GM20000 (cell line): ENCODE measurements at regions not wholly inside any gene's neighbourhood (a gene's known extent, or its start where the extent isn't known, plus 50 kb on each side); places are given as distances from the start of the nearest gene placed in this dataset.
"Not testable (repeated sequence)": the region's sequence is repeated elsewhere in the genome, so short reads cannot be mapped to it uniquely, and the experiment has no call there.

Source experiments
- DNase-seq: peaks from one replicate; pipeline ENCODE4 v3.0.0; 2012; ENCODE audit warnings: low spot score
- TF ChIP-seq, protein P1 (sequence below): IDR thresholded peaks from 2 replicates; pipeline ENCODE4 v1.5.1; 2012; ENCODE audit warnings: mild to moderate bottlenecking, control low read depth; ENCODE audit errors: extremely low read depth, missing control alignments

DNA sequence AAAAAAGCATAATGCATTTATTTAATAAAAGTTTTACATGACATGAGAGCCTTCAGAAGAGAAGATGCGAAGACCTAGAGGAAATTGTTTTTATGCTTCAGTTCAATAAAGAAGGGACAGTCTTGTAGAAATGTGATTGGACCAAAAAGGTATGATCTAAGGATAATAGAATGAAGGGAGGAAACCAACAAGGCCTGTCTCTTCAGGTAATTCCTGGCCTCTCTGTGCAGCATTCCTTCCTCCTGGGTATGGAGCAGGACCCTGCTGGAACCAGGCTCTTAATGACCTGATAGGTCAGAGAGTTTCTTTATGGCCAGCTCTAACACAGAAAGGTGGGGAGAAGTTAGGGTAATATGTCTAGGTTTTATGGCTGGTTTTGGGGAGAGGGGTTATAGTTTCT, 162.8 kb upstream of the HEY2 start:
- TF ChIP-seq, protein P1, sequence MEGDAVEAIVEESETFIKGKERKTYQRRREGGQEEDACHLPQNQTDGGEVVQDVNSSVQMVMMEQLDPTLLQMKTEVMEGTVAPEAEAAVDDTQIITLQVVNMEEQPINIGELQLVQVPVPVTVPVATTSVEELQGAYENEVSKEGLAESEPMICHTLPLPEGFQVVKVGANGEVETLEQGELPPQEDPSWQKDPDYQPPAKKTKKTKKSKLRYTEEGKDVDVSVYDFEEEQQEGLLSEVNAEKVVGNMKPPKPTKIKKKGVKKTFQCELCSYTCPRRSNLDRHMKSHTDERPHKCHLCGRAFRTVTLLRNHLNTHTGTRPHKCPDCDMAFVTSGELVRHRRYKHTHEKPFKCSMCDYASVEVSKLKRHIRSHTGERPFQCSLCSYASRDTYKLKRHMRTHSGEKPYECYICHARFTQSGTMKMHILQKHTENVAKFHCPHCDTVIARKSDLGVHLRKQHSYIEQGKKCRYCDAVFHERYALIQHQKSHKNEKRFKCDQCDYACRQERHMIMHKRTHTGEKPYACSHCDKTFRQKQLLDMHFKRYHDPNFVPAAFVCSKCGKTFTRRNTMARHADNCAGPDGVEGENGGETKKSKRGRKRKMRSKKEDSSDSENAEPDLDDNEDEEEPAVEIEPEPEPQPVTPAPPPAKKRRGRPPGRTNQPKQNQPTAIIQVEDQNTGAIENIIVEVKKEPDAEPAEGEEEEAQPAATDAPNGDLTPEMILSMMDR, result no peak
- no peak for DNase-seq

DNA sequence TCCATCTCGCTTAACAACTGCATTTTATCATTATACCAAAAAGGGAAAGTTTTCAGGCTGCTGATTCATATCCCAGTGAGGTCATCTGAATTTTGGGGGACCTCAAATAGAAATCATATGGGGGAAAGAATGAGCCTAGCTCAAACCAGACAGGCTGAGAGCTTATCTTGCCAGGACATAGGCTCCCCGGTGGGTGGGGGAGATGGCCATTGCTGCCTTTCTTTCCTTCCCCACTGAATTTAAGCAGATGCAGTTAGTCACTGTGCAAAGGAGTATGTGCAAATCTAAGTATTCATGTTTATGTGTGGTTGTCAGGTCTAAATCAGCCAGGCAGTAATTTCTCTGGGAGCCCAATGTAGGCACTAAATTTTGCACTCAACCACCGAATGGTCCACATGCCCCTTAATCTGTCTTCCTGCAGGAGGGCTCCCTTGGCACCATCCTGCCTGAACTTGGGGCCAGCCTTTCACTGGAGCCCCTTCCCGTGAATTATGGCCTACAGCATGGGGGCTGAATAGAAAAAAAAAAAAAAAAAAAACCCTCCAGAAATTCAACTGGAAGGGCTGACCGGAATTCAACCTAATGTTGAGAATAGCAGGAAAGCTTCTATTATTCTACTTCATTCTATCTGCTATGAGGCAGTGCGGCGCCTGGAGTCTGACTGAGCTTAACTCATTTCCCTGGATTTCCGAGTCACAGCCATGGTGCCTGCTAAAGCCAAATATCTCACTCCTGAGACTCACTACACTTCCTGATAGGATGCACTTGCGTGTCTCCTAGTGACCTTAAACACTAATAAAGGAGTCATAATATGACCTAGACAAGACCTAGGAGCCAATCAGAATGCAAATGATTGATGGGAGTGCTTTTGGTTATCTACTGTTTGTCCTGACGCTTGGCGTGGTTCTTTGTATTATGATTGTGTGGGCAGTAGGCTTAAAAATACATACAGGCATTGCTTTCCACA, 161.5 kb upstream of the HEY2 start:
- TF ChIP-seq, protein P1, result no peak
- DNase-seq, result no peak

DNA sequence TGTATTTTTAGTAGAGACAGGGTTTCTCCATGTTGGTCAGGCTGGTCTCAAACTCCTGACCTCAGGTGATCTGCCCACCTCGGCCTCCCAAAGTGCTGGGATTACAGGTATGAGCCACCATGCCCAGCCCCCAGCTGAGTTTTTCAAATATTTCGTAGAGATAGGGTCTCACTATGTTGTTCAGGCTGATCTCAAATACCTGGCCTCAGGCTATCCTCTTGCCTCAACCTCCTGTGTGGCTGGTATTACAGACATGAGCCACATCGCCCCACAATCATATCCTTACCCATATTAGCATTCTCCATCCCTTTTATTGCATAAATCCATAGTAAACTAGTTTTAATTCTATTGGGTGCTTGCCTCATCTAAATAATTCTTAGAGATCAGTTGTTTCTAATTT, 157.6 kb upstream of the HEY2 start:
- DNase-seq, result not testable (repeated sequence)

DNA sequence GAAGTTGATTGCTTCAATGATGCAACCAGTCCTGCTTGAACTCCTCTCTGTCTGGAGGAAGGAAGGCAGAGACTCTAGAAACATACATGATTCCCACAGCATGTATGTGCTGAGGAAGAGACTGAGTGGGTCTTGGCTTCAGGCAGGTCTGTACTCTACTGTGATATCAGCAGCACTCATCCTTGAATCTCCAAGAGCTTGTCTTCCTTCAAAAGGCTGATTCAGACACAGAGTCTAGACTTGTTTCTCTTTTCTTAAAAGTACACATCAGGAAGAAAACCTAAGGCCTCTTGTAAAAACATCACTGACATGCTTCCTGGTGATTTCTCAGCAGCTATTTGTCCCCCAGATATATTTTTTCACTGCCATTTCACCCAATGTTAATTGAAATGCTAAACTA, 155.7 kb upstream of the HEY2 start:
- TF ChIP-seq, protein P1, result no peak
- DNase-seq, result no peak

DNA sequence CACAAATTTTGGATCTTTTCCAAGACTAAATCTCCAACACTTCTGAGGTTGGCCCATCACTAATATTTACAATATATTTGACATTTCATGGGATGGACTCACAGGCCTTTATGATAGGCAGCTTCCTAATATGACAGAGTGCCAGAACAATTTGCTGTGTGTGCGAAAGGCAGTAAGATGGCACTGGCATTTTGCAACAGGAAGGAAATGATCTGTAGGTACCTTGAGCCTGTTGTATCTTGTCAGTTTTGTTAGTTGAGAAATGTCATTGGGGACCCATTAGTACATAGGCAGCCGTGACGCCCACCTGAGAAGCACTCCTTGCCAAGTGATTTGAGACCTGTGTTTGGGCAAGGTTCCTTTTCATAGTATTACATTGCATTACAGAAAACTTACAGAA, 153.4 kb upstream of the HEY2 start:
- DNase-seq, result no peak
- TF ChIP-seq, protein P1, result no peak

DNA sequence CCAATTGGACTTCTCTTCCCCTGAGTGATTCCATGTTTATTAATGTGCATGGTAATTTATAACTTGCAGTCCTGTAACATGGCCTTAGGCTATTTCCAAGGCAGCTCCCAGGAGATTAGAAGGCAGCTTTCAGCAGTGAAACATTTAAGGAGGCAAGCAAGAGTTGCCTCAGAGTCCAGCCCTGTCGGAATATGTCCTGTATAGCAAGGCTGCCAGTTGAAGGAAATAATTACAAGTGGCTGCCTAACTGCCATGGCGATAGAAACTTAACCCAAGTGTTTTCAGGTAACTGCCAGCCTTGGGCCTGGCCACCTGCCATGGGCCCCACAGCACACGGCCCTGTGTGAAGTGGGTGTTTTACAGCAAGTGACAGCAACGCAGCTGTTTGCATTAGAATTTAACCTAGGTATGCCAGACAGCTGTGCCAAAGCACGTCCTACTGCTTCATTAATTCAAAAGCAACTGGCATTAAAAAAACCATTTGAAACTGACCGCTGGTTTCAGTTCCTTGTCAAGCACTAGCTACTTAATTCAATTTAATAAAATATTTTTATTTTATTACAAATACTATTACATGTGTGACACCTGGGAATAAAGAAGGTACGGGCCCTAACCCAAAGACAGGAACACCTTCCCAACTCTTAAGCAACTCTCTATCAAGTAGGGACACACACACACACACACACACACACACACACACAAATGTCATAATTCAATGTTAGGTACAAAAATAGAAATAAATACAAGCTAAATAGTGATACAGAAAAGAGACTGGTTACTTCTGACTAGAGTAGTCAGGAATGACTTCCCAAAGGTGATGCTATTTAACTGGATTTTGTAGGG, 151.8 kb upstream of the HEY2 start:
- TF ChIP-seq, protein P1, result no peak
- DNase-seq, result no peak

DNA sequence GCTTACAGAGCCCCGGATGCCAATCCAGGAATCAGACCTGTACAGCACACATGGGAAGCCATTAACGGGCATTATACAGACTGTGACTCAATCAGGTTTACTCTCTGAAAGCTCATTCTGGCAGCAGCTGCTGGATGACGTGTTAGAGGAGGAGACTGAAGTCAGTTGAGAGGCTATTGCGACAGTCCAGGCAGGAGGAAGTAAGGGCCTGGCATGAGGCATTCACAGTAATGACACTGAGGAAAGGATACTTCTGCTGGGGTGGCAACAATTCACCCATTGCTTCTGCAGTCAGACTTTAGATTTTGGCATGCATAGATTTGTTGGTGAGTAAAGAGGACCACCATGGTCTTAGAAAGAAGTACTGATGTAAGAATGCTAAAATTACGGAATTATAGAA, 151.0 kb upstream of the HEY2 start:
- no peak for DNase-seq
- TF ChIP-seq, protein P1, result no peak
